Loucy (cell line): ENCODE measurements at regions not wholly inside any gene's neighbourhood (a gene's known extent, or its start where the extent isn't known, plus 50 kb on each side); places are given as distances from the start of the nearest gene placed in this dataset.

Source experiments
- H2AFZ ChIP-seq: fragments of 200-600 bp; sonication (generic); 2 replicates; pipeline ENCODE4 v1.6.0; 2016; ENCODE audit warnings: antibody characterized with exemption, mild to moderate bottlenecking, low read length, moderate library complexity
- H3F3A ChIP-seq: fragments of 200-600 bp; 2 replicates; pipeline ENCODE4 v1.6.0; 2016; ENCODE audit warnings: antibody characterized with exemption, low read depth, mild to moderate bottlenecking
- H3K27me3 ChIP-seq: fragments of 200-600 bp; sonication (generic); 2 replicates; pipeline ENCODE4 v1.6.1; 2014; ENCODE audit warnings: low read length, mild to moderate bottlenecking; ENCODE audit not compliant: insufficient read depth, poor library complexity, severe bottlenecking
- H3K36me3 ChIP-seq: fragments of 200-600 bp; sonication (generic); 2 replicates; pipeline ENCODE4 v1.6.1; 2016; ENCODE audit warnings: low read length; ENCODE audit not compliant: insufficient read depth
- H3K4me1 ChIP-seq: fragments of 200-600 bp; sonication (generic); 2 replicates; pipeline ENCODE4 v1.5.1; 2014; ENCODE audit warnings: low read length, mild to moderate bottlenecking; ENCODE audit not compliant: insufficient read depth, poor library complexity, severe bottlenecking
- H3K4me2 ChIP-seq: fragments of 200-600 bp; sonication (generic); 2 replicates; pipeline ENCODE4 v1.6.0; 2014; ENCODE audit warnings: antibody characterized with exemption, low read length, low read depth, mild to moderate bottlenecking; ENCODE audit not compliant: poor library complexity, severe bottlenecking
- H3K4me3 ChIP-seq: fragments of 200-600 bp; sonication (generic); 2 replicates; pipeline ENCODE4 v1.5.1; 2014; ENCODE audit warnings: low read length, mild to moderate bottlenecking, mixed read lengths; ENCODE audit not compliant: poor library complexity, severe bottlenecking
- H3K79me2 ChIP-seq: fragments of 200-600 bp; sonication (generic); 2 replicates; pipeline ENCODE4 v1.6.1; 2014; ENCODE audit warnings: low read length; ENCODE audit not compliant: insufficient read depth
- H3K9ac ChIP-seq: fragments of 200-600 bp; sonication (generic); 2 replicates; pipeline ENCODE4 v1.6.0; 2014; ENCODE audit warnings: mild to moderate bottlenecking, low read depth, low read length, moderate library complexity; ENCODE audit not compliant: poor library complexity, severe bottlenecking
- H3K9me2 ChIP-seq: fragments of 200-600 bp; sonication (generic); replicated peaks from 2 replicates; pipeline ENCODE4 v1.6.1; 2016; ENCODE audit warnings: low read depth, low read length, mixed read lengths
- H3K9me3 ChIP-seq: fragments of 200-600 bp; sonication (generic); 2 replicates; pipeline ENCODE4 v1.6.1; 2014; ENCODE audit warnings: mild to moderate bottlenecking, antibody characterized with exemption, low read length, low read depth; ENCODE audit not compliant: insufficient read depth
- H4K20me1 ChIP-seq: fragments of 200-600 bp; sonication (generic); 2 replicates; pipeline ENCODE4 v1.6.0; 2014; ENCODE audit warnings: antibody characterized with exemption, low read length, mild to moderate bottlenecking; ENCODE audit not compliant: insufficient read depth, poor library complexity, severe bottlenecking
- EZH2phosphoT487 ChIP-seq: fragments of 200-600 bp; IDR thresholded peaks from 2 replicates; pipeline ENCODE4 v1.6.1; 2018; ENCODE audit warnings: antibody characterized with exemption, mild to moderate bottlenecking, moderate library complexity, borderline replicate concordance
- TF ChIP-seq, protein P1 (sequence below): fragments of 200-600 bp; sonication (generic); conservative IDR thresholded peaks from 2 replicates; pipeline ENCODE4 v1.5.1; 2014; ENCODE audit warnings: mild to moderate bottlenecking, antibody characterized with exemption, low read length

DNA sequence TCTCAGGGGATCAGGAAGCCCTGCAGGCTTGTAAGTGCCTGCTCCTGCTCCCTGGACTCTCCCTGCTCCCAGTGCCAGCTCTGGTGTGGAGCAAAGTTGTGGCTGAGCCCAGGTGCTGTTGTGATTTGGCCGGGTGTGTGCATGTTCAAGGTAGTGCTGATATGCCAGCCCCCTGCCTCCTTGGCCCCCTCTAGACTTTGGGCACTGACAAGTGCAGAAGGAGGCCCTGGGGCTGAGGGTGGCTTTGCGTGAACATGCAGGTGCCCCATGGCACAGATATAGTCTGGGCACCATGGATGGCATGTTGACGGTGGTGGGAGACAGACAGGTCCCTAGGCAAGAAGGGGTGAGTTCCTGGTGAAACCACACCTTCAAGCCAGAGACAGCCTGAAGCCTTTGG is 441.6 kb upstream of the CDH8 start:
- peaks cover 5% of the 10 kb centered on the region; the same call in 1 of the 2 replicates for H3K9me3 ChIP-seq
- H3K4me1 ChIP-seq = no peaks in the 10 kb centered on the region
- H2AFZ ChIP-seq = no peak overlapping the region
- H3K27me3 ChIP-seq = no peaks in the 10 kb centered on the region
- H3K9ac ChIP-seq = no peak overlapping the region
- no peaks in the 10 kb centered on the region for H3F3A ChIP-seq
- no peaks in the 10 kb centered on the region for H3K9me2 ChIP-seq
- H4K20me1 ChIP-seq = no peaks in the 10 kb centered on the region
- TF ChIP-seq, protein P1, sequence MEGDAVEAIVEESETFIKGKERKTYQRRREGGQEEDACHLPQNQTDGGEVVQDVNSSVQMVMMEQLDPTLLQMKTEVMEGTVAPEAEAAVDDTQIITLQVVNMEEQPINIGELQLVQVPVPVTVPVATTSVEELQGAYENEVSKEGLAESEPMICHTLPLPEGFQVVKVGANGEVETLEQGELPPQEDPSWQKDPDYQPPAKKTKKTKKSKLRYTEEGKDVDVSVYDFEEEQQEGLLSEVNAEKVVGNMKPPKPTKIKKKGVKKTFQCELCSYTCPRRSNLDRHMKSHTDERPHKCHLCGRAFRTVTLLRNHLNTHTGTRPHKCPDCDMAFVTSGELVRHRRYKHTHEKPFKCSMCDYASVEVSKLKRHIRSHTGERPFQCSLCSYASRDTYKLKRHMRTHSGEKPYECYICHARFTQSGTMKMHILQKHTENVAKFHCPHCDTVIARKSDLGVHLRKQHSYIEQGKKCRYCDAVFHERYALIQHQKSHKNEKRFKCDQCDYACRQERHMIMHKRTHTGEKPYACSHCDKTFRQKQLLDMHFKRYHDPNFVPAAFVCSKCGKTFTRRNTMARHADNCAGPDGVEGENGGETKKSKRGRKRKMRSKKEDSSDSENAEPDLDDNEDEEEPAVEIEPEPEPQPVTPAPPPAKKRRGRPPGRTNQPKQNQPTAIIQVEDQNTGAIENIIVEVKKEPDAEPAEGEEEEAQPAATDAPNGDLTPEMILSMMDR = no peak
- no peak for TF ChIP-seq EZH2phosphoT487
- H3K4me2 ChIP-seq = no peak overlapping the region
- H3K79me2 ChIP-seq = no peaks in the 10 kb centered on the region
- H3K4me3 ChIP-seq = no peak overlapping the region
- no peaks in the 10 kb centered on the region for H3K36me3 ChIP-seq

- H3K79me2 ChIP-seq = no peaks in the 10 kb centered on the region
- H3K27me3 ChIP-seq = no peaks in the 10 kb centered on the region
- H4K20me1 ChIP-seq = no peaks in the 10 kb centered on the region
- H3K9me2 ChIP-seq = no peaks in the 10 kb centered on the region
- no peak overlapping the region for H3K9ac ChIP-seq
- H3K9me3 ChIP-seq = peaks cover 6% of the 10 kb centered on the region; the same call in 1 of the 2 replicates
- H3K4me1 ChIP-seq = no peaks in the 10 kb centered on the region
- TF ChIP-seq, protein P1 = no peak
- TF ChIP-seq EZH2phosphoT487 = no peak
- no peak overlapping the region for H3K4me3 ChIP-seq
- no peak overlapping the region for H3K4me2 ChIP-seq
- no peaks in the 10 kb centered on the region for H3K36me3 ChIP-seq
- no peaks in the 10 kb centered on the region for H3F3A ChIP-seq
- no peak overlapping the region for H2AFZ ChIP-seq
Observed at GRCh38 chr16:62475573-62475972, 439.3 kb upstream of the CDH8 start.

GRCh38 chr16:62462971-62463370 is 426.7 kb upstream of the CDH8 start:
- Histone ChIP-seq H3K9me2 (no peaks in the 10 kb centered on the region), H3K4me2 (no peak overlapping the region), H4K20me1 (no peaks in the 10 kb centered on the region), H2AFZ (no peak overlapping the region), H3K9ac (no peak overlapping the region), H3K36me3 (no peaks in the 10 kb centered on the region), H3K9me3 (no peaks in the 10 kb centered on the region), H3F3A (no peaks in the 10 kb centered on the region), H3K79me2 (no peaks in the 10 kb centered on the region), H3K4me1 (no peaks in the 10 kb centered on the region), H3K4me3 (no peak overlapping the region), H3K27me3 (no peaks in the 10 kb centered on the region)
- TF ChIP-seq, protein P1 = no peak
- no peak for TF ChIP-seq EZH2phosphoT487
